ENCODE measurements at regions not wholly inside any gene's neighbourhood (a gene's known extent, or its start where the extent isn't known, plus 50 kb on each side); places are given as distances from the start of the nearest gene placed in this dataset.

GRCh38 chr16:6618874-6619273 lies 713.8 kb upstream of the RBFOX1 start:
- TF ChIP-seq CTCF (IDR thresholded peaks at IDR 0.05) (no peak), POLR2A (IDR thresholded peaks at IDR 0.05) (no peak)

Measured in heart left ventricle (tissue), 13 donors.